Esophagus muscularis mucosa (tissue), 3 donors: ENCODE measurements at regions not wholly inside any gene's neighbourhood (a gene's known extent, or its start where the extent isn't known, plus 50 kb on each side); places are given as distances from the start of the nearest gene placed in this dataset.

ENCODE experiments used
- POLR2A ChIP-seq: fragments of 450-650 bp; IDR thresholded peaks from one replicate; pipeline ENCODE4 v1.6.1; 2017; ENCODE audit warnings: antibody characterized with exemption, moderate library complexity, mild to moderate bottlenecking, low read depth
- POLR2AphosphoS5 ChIP-seq, 2 donors: sonication (generic); formaldehyde crosslinking; IDR thresholded peaks; one replicate each; pipeline ENCODE4 v1.6.1; 2017; ENCODE audit warnings: antibody characterized with exemption in 2 of 2
- TF ChIP-seq, protein P1 (sequence below), 3 experiments: fragments of 200-600 bp in 2 of 3; fragments of 450-650 bp in 1 of 3; sonication (generic) in 2 of 3; IDR thresholded peaks; one replicate each; pipeline ENCODE4 v1.5.1; 2017 to 2019; ENCODE audit warnings: antibody characterized with exemption in 3 of 3, mild to moderate bottlenecking in 2 of 3, moderate library complexity in 1 of 3

DNA sequence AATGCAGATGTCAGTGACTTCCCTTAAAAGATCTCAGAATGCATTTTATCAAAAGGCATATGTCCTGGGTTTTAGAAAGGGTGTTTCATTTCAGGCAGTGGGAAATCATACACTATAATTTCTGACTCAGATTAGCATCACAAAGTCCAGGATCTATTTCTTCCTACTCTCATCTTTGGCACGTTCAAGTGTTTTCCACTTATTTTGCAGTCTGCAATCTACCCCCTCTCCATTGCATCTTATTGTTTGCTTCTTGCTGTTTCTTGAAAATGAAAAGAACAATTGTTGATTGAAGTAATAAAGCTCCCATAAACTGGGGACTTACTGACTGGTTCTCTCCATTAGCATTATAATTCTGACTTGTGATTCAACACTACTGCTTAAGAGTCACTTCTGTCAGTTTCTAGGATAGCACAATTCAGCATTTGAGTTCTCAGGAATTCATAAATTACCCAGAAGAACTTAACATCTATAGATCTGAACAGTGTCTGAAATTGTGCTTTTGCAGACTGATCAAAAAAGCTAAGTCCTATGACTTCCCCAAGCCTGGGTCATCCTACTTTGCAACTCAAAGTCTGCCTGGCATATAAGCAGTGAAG is 332.9 kb downstream of the RASEF start:
- TF ChIP-seq, protein P1, sequence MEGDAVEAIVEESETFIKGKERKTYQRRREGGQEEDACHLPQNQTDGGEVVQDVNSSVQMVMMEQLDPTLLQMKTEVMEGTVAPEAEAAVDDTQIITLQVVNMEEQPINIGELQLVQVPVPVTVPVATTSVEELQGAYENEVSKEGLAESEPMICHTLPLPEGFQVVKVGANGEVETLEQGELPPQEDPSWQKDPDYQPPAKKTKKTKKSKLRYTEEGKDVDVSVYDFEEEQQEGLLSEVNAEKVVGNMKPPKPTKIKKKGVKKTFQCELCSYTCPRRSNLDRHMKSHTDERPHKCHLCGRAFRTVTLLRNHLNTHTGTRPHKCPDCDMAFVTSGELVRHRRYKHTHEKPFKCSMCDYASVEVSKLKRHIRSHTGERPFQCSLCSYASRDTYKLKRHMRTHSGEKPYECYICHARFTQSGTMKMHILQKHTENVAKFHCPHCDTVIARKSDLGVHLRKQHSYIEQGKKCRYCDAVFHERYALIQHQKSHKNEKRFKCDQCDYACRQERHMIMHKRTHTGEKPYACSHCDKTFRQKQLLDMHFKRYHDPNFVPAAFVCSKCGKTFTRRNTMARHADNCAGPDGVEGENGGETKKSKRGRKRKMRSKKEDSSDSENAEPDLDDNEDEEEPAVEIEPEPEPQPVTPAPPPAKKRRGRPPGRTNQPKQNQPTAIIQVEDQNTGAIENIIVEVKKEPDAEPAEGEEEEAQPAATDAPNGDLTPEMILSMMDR (IDR thresholded peaks at IDR 0.05), result no peak
- no peak for TF ChIP-seq POLR2AphosphoS5 (IDR thresholded peaks at IDR 0.05)
- no peak for TF ChIP-seq POLR2A
